GM12891 (cell line): ENCODE measurements at regions not wholly inside any gene's neighbourhood (a gene's known extent, or its start where the extent isn't known, plus 50 kb on each side); places are given as distances from the start of the nearest gene placed in this dataset.

ENCODE experiments used
- DNase-seq: peaks from one replicate; pipeline ENCODE4 v3.0.0; 2011; ENCODE audit warnings: low spot score; ENCODE audit not compliant: insufficient read length
- FAIRE-seq: peaks from 2 replicates; lab custom pipeline; 2011; peaks lifted over from hg19 to GRCh38; lab: Jason Lieb, UNC
- PAX5 ChIP-seq: IDR thresholded peaks from 2 replicates; pipeline ENCODE4 v1.6.1; 2011; ENCODE audit warnings: low read length, moderate library complexity, mild to moderate bottlenecking; ENCODE audit not compliant: insufficient read depth, severe bottlenecking
- POLR2A ChIP-seq: IDR thresholded peaks from 2 replicates; pipeline ENCODE4 v1.6.1; 2011; ENCODE audit warnings: low read depth, low read length, control low read depth
- POLR2AphosphoS5 ChIP-seq: IDR thresholded peaks from 2 replicates; pipeline ENCODE4 v1.6.1; 2011; ENCODE audit warnings: low read depth, low read length, control low read depth
- POU2F2 ChIP-seq: IDR thresholded peaks from 2 replicates; pipeline ENCODE4 v1.6.1; 2011; ENCODE audit warnings: low read depth, mild to moderate bottlenecking, control low read depth, low read length, moderate library complexity
- SPI1 ChIP-seq: IDR thresholded peaks from 2 replicates; pipeline ENCODE4 v1.6.1; 2011; ENCODE audit warnings: low read depth, low read length, control low read depth
- TAF1 ChIP-seq: IDR thresholded peaks from 2 replicates; pipeline ENCODE4 v1.6.1; 2011; ENCODE audit warnings: low read depth, low read length, control low read depth

GRCh38 chr4:175435381-175435783, 376.7 kb downstream of the GPM6A start:
- FAIRE-seq (no peak), DNase-seq (no peak)
- TF ChIP-seq SPI1 (no peak), PAX5 (no peak), POU2F2 (no peak), POLR2AphosphoS5 (no peak), TAF1 (no peak), POLR2A (no peak)

GRCh38 chr4:175436196-175436595, 375.9 kb downstream of the GPM6A start:
- no peak for FAIRE-seq
- no peak for DNase-seq
- TF ChIP-seq POLR2AphosphoS5 (no peak), PAX5 (no peak), SPI1 (no peak), POLR2A (no peak), POU2F2 (no peak), TAF1 (no peak)

GRCh38 chr4:175440786-175441185, 371.3 kb downstream of the GPM6A start:
- DNase-seq (no peak), FAIRE-seq (no peak)
- TF ChIP-seq SPI1 (no peak), PAX5 (no peak), POU2F2 (no peak), TAF1 (no peak), POLR2AphosphoS5 (no peak), POLR2A (no peak)

- FAIRE-seq: no peak
- no peak for DNase-seq
- TF ChIP-seq SPI1 (no peak), PAX5 (no peak), POU2F2 (no peak), POLR2A (no peak), TAF1 (no peak), POLR2AphosphoS5 (no peak)
Measured at GRCh38 chr4:175441256-175441655, 370.8 kb downstream of the GPM6A start.

- FAIRE-seq: no peak
- DNase-seq: no peak
Measured at GRCh38 chr4:175443547-175443946, 368.5 kb downstream of the GPM6A start.

GRCh38 chr4:175444512-175444911, 367.6 kb downstream of the GPM6A start:
- DNase-seq: no peak
- TF ChIP-seq TAF1: no peak
- TF ChIP-seq PAX5: no peak
- no peak for TF ChIP-seq POLR2AphosphoS5
- no peak for TF ChIP-seq SPI1
- no peak for TF ChIP-seq POLR2A
- no peak for TF ChIP-seq POU2F2
- FAIRE-seq: no peak

More at GRCh38 chr4:175443547-175443946, 368.5 kb downstream of the GPM6A start:
- no peak for TF ChIP-seq SPI1
- TF ChIP-seq PAX5: no peak
- TF ChIP-seq POLR2A: no peak
- TF ChIP-seq POLR2AphosphoS5: no peak
- no peak for TF ChIP-seq POU2F2
- TF ChIP-seq TAF1: no peak

- TF ChIP-seq POU2F2 (no peak), PAX5 (no peak), POLR2A (no peak), TAF1 (no peak), POLR2AphosphoS5 (no peak), SPI1 (no peak)
- DNase-seq: no peak
- no peak for FAIRE-seq
Measured at GRCh38 chr4:175447016-175447415, 365.0 kb downstream of the GPM6A start.

GRCh38 chr4:175450446-175450845, 361.6 kb downstream of the GPM6A start:
- FAIRE-seq: no peak
- DNase-seq: no peak
- TF ChIP-seq POU2F2: no peak
- no peak for TF ChIP-seq POLR2AphosphoS5
- TF ChIP-seq SPI1: no peak
- TF ChIP-seq PAX5: no peak

GRCh38 chr4:175451238-175451965, 360.7 kb downstream of the GPM6A start:
- DNase-seq: no peak
- no peak for FAIRE-seq
- no peak for TF ChIP-seq TAF1
- TF ChIP-seq POLR2A: no peak
- TF ChIP-seq POU2F2: no peak
- TF ChIP-seq POLR2AphosphoS5: no peak
- no peak for TF ChIP-seq SPI1
- TF ChIP-seq PAX5: no peak

- no peak for TF ChIP-seq PAX5
- no peak for TF ChIP-seq POLR2AphosphoS5
- no peak for TF ChIP-seq SPI1
- TF ChIP-seq POU2F2: no peak
- no peak for TF ChIP-seq TAF1
- no peak for TF ChIP-seq POLR2A
- FAIRE-seq (no peak), DNase-seq (no peak)
Measured at GRCh38 chr4:175453456-175453855, 358.6 kb downstream of the GPM6A start.
